Adipocyte (in vitro differentiated cells): ENCODE measurements at regions not wholly inside any gene's neighbourhood (a gene's known extent, or its start where the extent isn't known, plus 50 kb on each side); places are given as distances from the start of the nearest gene placed in this dataset.

ENCODE experiments used
- DNase-seq: peaks from one replicate; pipeline ENCODE4 v3.0.0-alpha.2; 2015; ENCODE audit warnings: low read depth
- H3K27me3 ChIP-seq: replicated peaks from 2 replicates; pipeline ENCODE4 v1.7.0; 2013; ENCODE audit warnings: mild to moderate bottlenecking, low read length, moderate library complexity; ENCODE audit not compliant: control insufficient read depth, insufficient read depth
- H3K36me3 ChIP-seq: 2 replicates; pipeline ENCODE4 v1.7.0; 2013; ENCODE audit warnings: low read length, mild to moderate bottlenecking, moderate library complexity; ENCODE audit not compliant: control insufficient read depth, insufficient read depth, severe bottlenecking
- H3K4me1 ChIP-seq: 2 replicates; pipeline ENCODE4 v1.7.0; 2013; ENCODE audit warnings: mild to moderate bottlenecking, low read length, moderate library complexity; ENCODE audit not compliant: control insufficient read depth, insufficient read depth
- H3K4me3 ChIP-seq: 2 replicates; pipeline ENCODE4 v1.7.0; 2013; ENCODE audit warnings: mild to moderate bottlenecking, low read length, moderate library complexity
- H3K9ac ChIP-seq: 2 replicates; pipeline ENCODE4 v1.7.0; 2013; ENCODE audit warnings: mild to moderate bottlenecking, low read length, moderate library complexity
- H3K9me3 ChIP-seq: 2 replicates; pipeline ENCODE4 v1.7.0; 2013; ENCODE audit warnings: mild to moderate bottlenecking, low read length, moderate library complexity; ENCODE audit not compliant: control insufficient read depth

- H3K27me3 ChIP-seq, result no peaks in the 10 kb centered on the region
- peaks cover 2% of the 10 kb centered on the region for H3K4me1 ChIP-seq
- H3K9me3 ChIP-seq, result no peaks in the 10 kb centered on the region
- no peaks in the 10 kb centered on the region for H3K36me3 ChIP-seq
- no peak overlapping the region for H3K4me3 ChIP-seq
- no peak overlapping the region for H3K9ac ChIP-seq
- DNase-seq, result no peak
Measured at GRCh38 chr4:175951794-175952193, 113.8 kb upstream of the WDR17 start.

- no peaks in the 10 kb centered on the region for H3K27me3 ChIP-seq
- H3K9ac ChIP-seq, result no peak overlapping the region
- DNase-seq, result no peak
- H3K4me3 ChIP-seq, result no peak overlapping the region
- no peaks in the 10 kb centered on the region for H3K9me3 ChIP-seq
- no peaks in the 10 kb centered on the region for H3K36me3 ChIP-seq
- no peaks in the 10 kb centered on the region for H3K4me1 ChIP-seq
Measured at GRCh38 chr4:175953116-175953515, 112.5 kb upstream of the WDR17 start.

- H3K27me3 ChIP-seq, result no peaks in the 10 kb centered on the region
- no peak overlapping the region for H3K4me3 ChIP-seq
- H3K9me3 ChIP-seq, result no peaks in the 10 kb centered on the region
- no peak overlapping the region for H3K9ac ChIP-seq
- H3K36me3 ChIP-seq, result no peaks in the 10 kb centered on the region
- no peak for DNase-seq
- H3K4me1 ChIP-seq, result no peaks in the 10 kb centered on the region
Measured at GRCh38 chr4:175953960-175954521, 111.6 kb upstream of the WDR17 start.

DNA sequence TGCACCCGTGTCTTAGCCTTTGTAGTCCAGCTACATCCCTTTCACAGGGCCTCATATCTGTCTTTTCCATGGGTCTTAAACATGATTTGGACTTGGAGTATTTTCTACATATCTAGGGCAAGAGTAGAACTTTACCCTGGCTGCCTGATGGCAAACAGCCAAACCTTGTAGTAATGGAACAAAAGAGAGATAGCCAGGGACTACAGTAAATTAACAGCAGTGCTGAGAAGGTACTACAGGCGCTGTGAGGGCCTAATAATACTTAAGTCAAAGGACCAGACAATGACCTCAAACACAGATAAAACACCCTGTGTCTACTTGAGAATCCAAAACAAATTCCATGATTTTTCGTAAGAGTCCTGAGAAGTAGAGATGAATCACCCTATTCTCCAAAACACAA, 111.0 kb upstream of the WDR17 start:
- H3K4me3 ChIP-seq, result no peak overlapping the region
- H3K27me3 ChIP-seq, result no peaks in the 10 kb centered on the region
- DNase-seq, result no peak
- H3K4me1 ChIP-seq, result no peaks in the 10 kb centered on the region
- H3K9ac ChIP-seq, result no peak overlapping the region
- no peaks in the 10 kb centered on the region for H3K36me3 ChIP-seq
- H3K9me3 ChIP-seq, result no peaks in the 10 kb centered on the region

GRCh38 chr4:175961604-175962003, 104.0 kb upstream of the WDR17 start:
- no peak for DNase-seq
- Histone ChIP-seq H3K9me3 (no peaks in the 10 kb centered on the region), H3K4me3 (no peak overlapping the region), H3K27me3 (no peaks in the 10 kb centered on the region), H3K36me3 (no peaks in the 10 kb centered on the region), H3K9ac (no peak overlapping the region), H3K4me1 (no peaks in the 10 kb centered on the region)

- H3K4me1 ChIP-seq, result peaks cover 5% of the 10 kb centered on the region
- peaks cover 5% of the 10 kb centered on the region for H3K27me3 ChIP-seq
- no peaks in the 10 kb centered on the region for H3K36me3 ChIP-seq
- no peak for DNase-seq
- no peak overlapping the region for H3K9ac ChIP-seq
- peaks cover 16% of the 10 kb centered on the region for H3K9me3 ChIP-seq
- no peak overlapping the region for H3K4me3 ChIP-seq
Measured at GRCh38 chr4:175970072-175970471, 95.6 kb upstream of the WDR17 start.

GRCh38 chr4:175970724-175971123, 94.9 kb upstream of the WDR17 start:
- Histone ChIP-seq H3K4me3 (no peak overlapping the region), H3K9me3 (peaks cover 16% of the 10 kb centered on the region), H3K9ac (no peak overlapping the region), H3K27me3 (peaks cover 5% of the 10 kb centered on the region), H3K4me1 (peaks cover 5% of the 10 kb centered on the region), H3K36me3 (no peaks in the 10 kb centered on the region)
- DNase-seq, result peak; percentile 24

- Histone ChIP-seq H3K36me3 (no peaks in the 10 kb centered on the region), H3K27me3 (peaks cover 5% of the 10 kb centered on the region), H3K4me3 (peak overlapping the region; percentile 72), H3K9me3 (peaks cover 16% of the 10 kb centered on the region), H3K9ac (no peak overlapping the region), H3K4me1 (peaks cover 5% of the 10 kb centered on the region)
- DNase-seq, result no peak
Measured at GRCh38 chr4:175971388-175972179, 94.1 kb upstream of the WDR17 start.

DNA sequence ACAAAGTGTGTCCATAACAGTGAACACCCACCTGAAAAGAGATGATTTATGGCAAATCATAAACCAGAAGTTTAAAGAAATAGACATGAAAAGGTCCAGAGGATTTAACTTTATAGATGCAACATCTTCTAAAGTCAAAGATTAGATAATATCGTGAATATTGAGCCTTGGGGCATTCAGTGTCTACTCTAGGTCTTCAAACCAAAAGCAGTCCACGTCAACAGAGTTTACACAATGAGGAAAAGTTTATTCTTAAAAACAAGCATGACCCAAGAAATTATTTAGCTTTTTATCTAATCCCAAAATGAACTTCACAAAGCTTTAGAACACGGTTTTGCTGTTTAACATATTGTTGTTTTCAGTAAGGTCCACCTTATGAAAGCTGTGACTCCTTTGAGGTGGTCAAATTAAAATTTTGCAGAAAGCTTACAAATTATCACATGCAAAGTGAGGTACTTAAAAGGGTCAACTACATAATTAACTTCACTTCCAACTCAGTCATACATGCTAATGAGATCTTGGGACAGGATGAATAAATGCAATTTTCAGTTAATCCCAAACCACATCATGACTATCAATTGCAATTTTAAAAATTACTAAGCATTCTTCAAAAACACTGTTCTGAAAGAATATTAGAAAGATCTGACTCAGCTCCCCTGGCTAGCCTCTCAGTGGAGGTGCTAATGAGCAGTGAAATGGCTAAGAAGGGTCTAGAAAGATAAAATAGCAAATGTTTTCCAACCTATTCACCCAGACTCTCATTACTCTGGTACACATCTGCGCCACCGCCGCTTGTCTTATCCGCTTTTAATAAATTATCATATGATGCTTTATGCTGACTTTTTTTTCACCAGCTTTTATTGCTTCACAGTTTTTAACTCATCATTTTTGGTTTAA, 92.4 kb upstream of the WDR17 start:
- DNase-seq, result no peak
- peaks cover 5% of the 10 kb centered on the region for H3K4me1 ChIP-seq
- H3K9ac ChIP-seq, result no peak overlapping the region
- no peak overlapping the region for H3K4me3 ChIP-seq
- H3K36me3 ChIP-seq, result no peaks in the 10 kb centered on the region
- H3K27me3 ChIP-seq, result peaks cover 5% of the 10 kb centered on the region
- H3K9me3 ChIP-seq, result peaks cover 4% of the 10 kb centered on the region

- Histone ChIP-seq H3K4me3 (no peak overlapping the region), H3K36me3 (no peaks in the 10 kb centered on the region), H3K9me3 (no peaks in the 10 kb centered on the region)
Measured at GRCh38 chr4:175983636-175984035, 82.0 kb upstream of the WDR17 start.

DNA sequence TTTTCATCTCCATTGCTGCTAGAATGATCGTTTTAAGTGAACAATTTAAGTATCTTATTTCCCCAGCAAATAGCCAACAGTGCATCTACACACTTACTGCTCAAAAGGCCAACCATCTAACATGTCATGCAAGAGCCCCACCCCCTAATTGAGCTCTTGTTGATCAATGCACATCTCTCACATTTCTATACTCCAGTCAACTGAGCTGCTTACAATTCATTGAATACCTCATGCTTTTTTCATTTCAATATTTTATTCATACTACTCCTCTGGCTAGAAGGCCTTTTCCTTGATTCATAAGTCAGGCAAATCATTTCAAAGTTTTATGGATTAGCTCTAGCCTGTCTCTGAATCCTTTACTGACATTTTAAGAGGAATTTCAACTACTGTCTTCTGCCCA, 79.0 kb upstream of the WDR17 start:
- Histone ChIP-seq H3K9ac (no peak overlapping the region), H3K27me3 (no peaks in the 10 kb centered on the region), H3K4me3 (no peak overlapping the region), H3K9me3 (no peaks in the 10 kb centered on the region), H3K4me1 (no peaks in the 10 kb centered on the region), H3K36me3 (no peaks in the 10 kb centered on the region)
- no peak for DNase-seq

More at GRCh38 chr4:175983636-175984035, 82.0 kb upstream of the WDR17 start:
- DNase-seq, result no peak
- Histone ChIP-seq H3K9ac (no peak overlapping the region), H3K4me1 (no peaks in the 10 kb centered on the region), H3K27me3 (no peaks in the 10 kb centered on the region)
